ENCODE measurements at regions not wholly inside any gene's neighbourhood (a gene's known extent, or its start where the extent isn't known, plus 50 kb on each side); places are given as distances from the start of the nearest gene placed in this dataset.

DNA sequence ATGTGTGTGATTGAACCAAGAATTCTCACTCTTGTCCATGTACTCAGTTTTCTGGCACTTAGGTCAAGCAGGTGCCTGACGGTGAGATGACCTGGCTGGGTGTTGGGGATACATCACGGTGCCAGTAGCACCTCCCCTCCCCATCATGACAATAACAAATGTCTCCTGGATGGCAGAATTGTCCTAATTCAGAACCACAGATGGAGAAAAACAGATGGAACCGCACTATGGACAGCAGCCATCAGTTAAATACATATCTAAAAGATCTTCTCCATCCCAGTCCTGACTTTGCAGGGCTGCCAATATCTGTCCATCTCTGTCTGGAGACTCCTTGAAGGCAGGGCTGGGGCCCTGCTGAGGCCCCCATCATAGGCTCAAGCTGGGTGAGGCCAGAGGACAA, 126.9 kb downstream of the PTPRS start:
- Histone ChIP-seq H3K4me3 (no peak overlapping the region), H3K9me2 (ENCODE audit: insufficient read depth) (peaks cover 5% of the 10 kb centered on the region; the same call in 1 of the 2 replicates), H3K4me2 (ENCODE audit: unreplicated experiment) (no peak overlapping the region), H4K20me1 (ENCODE audit: insufficient read depth) (no peaks in the 10 kb centered on the region), H3F3A (ENCODE audit: insufficient read depth) (no peaks in the 10 kb centered on the region), H3K9ac (no peak overlapping the region), H3K27ac (no peak overlapping the region), H3K9me3 (ENCODE audit: low read depth) (no peaks in the 10 kb centered on the region), H3K4me1 (ENCODE audit: insufficient read depth) (no peaks in the 10 kb centered on the region), H3K36me3 (ENCODE audit: low read depth) (peaks cover 63% of the 10 kb centered on the region), H3K79me2 (ENCODE audit: insufficient read depth) (no peaks in the 10 kb centered on the region), H2AFZ (no peak overlapping the region), H3K27me3 (replicated peaks; ENCODE audit: insufficient read depth) (no peaks in the 10 kb centered on the region)
- 92 to 94% methylated on average over 3 of the region's 3 CpGs for WGBS, 2 experiments (ENCODE audit: low coverage in 1 of 2, low lambda C conversion rate in 2 of 2, missing lambda C conversion rate in 2 of 2)
- no peak for DNase-seq
- TF ChIP-seq EZH2 (IDR thresholded peaks at IDR 0.05; ENCODE audit: insufficient read depth, poor library complexity, severe bottlenecking) (no peak), EZH2phosphoT487 (IDR thresholded peaks at IDR 0.05; ENCODE audit: insufficient read depth, low read depth) (no peak)
- in situ Hi-C loops (cut with MboI) = no loop called here

DNA sequence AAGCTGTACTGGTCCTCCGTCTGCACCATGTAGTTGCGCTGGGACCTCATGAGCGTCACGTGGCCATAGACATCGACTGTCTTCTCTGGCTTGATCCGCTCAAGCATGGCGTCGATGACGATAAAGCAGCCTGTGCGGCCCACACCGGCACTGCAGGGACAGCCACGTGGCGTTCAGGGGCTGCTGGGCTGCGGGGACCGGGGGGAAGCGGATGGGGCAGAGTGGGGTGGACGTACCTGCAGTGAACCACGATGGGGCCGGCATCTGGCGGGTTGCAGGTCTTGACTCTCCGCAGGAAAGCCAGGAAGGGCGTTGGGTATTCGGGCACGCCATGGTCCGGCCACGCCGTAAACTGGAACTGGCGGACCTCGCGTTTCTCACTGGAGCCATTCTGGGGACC, 128.5 kb downstream of the PTPRS start:
- no peaks in the 10 kb centered on the region for H3K27me3 ChIP-seq (replicated peaks; ENCODE audit: insufficient read depth)
- H3K4me1 ChIP-seq (ENCODE audit: insufficient read depth) = no peaks in the 10 kb centered on the region
- in situ Hi-C loops (cut with MboI) = no loop called here
- no peak overlapping the region for H3K4me2 ChIP-seq (ENCODE audit: unreplicated experiment)
- H3K36me3 ChIP-seq (ENCODE audit: low read depth) = peaks cover 48% of the 10 kb centered on the region
- H3F3A ChIP-seq (ENCODE audit: insufficient read depth) = no peaks in the 10 kb centered on the region
- peaks cover 5% of the 10 kb centered on the region; the same call in 1 of the 2 replicates for H3K9me2 ChIP-seq (ENCODE audit: insufficient read depth)
- H3K9me3 ChIP-seq (ENCODE audit: low read depth) = no peaks in the 10 kb centered on the region
- no peak overlapping the region for H3K9ac ChIP-seq
- H3K4me3 ChIP-seq = no peak overlapping the region
- H4K20me1 ChIP-seq (ENCODE audit: insufficient read depth) = no peaks in the 10 kb centered on the region
- H2AFZ ChIP-seq = no peak overlapping the region
- 99% methylated on average over 17 to 30 of the region's 30 CpGs for WGBS, 2 experiments (ENCODE audit: low coverage in 1 of 2, low lambda C conversion rate in 2 of 2, missing lambda C conversion rate in 2 of 2)
- TF ChIP-seq EZH2phosphoT487 (IDR thresholded peaks at IDR 0.05; ENCODE audit: insufficient read depth, low read depth) (no peak), EZH2 (IDR thresholded peaks at IDR 0.05; ENCODE audit: insufficient read depth, poor library complexity, severe bottlenecking) (no peak)
- no peak overlapping the region for H3K27ac ChIP-seq
- no peak for DNase-seq
- no peaks in the 10 kb centered on the region for H3K79me2 ChIP-seq (ENCODE audit: insufficient read depth)

DNA sequence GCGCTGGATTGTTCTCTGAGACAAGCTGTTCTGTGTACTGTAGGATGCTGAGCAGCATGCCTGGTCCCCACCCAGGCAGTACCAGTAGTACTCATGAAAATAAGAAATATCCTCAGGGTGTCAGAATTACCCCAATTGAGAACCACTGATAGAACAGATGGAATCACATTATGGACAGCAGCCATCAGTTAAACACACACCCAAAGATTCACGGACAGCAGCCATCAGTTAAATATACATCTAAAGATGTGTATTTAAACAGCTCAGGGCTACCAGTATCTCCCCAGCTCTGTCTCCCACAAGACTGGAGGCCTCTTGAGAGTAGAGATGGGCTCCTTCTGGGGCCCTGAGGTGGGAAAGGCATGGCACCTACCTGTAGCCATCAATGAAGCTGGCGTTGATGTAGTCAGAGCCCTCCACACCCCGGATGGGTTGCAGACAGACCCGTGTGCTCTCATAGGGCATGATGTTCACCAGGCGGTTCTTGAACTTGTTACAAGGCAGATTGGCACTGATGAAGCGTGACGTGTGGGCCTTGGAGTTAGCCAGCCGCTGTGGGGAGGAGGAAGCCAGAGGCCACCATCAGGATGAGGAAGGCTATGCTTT, 129.3 kb downstream of the PTPRS start:
- H3K36me3 ChIP-seq (ENCODE audit: low read depth) = peaks cover 45% of the 10 kb centered on the region
- no peak overlapping the region for H3K27ac ChIP-seq
- H3K4me3 ChIP-seq = no peak overlapping the region
- H3K4me2 ChIP-seq (ENCODE audit: unreplicated experiment) = no peak overlapping the region
- H3K79me2 ChIP-seq (ENCODE audit: insufficient read depth) = no peaks in the 10 kb centered on the region
- in situ Hi-C loops (cut with MboI) = no loop called here
- no peaks in the 10 kb centered on the region for H3K9me3 ChIP-seq (ENCODE audit: low read depth)
- H3K9me2 ChIP-seq (ENCODE audit: insufficient read depth) = peaks cover 5% of the 10 kb centered on the region; the same call in 1 of the 2 replicates
- H3K27me3 ChIP-seq (replicated peaks; ENCODE audit: insufficient read depth) = no peaks in the 10 kb centered on the region
- H3K9ac ChIP-seq = no peak overlapping the region
- H3K4me1 ChIP-seq (ENCODE audit: insufficient read depth) = no peaks in the 10 kb centered on the region
- H4K20me1 ChIP-seq (ENCODE audit: insufficient read depth) = no peaks in the 10 kb centered on the region
- TF ChIP-seq EZH2 (IDR thresholded peaks at IDR 0.05; ENCODE audit: insufficient read depth, poor library complexity, severe bottlenecking) (no peak), EZH2phosphoT487 (IDR thresholded peaks at IDR 0.05; ENCODE audit: insufficient read depth, low read depth) (no peak)
- H2AFZ ChIP-seq = no peak overlapping the region
- H3F3A ChIP-seq (ENCODE audit: insufficient read depth) = no peaks in the 10 kb centered on the region
- DNase-seq = no peak
- 97% methylated on average over 9 of the region's 9 CpGs for whole genome bisulfite sequencing, 2 experiments (ENCODE audit: low coverage in 1 of 2, low lambda C conversion rate in 2 of 2, missing lambda C conversion rate in 2 of 2)

DNA sequence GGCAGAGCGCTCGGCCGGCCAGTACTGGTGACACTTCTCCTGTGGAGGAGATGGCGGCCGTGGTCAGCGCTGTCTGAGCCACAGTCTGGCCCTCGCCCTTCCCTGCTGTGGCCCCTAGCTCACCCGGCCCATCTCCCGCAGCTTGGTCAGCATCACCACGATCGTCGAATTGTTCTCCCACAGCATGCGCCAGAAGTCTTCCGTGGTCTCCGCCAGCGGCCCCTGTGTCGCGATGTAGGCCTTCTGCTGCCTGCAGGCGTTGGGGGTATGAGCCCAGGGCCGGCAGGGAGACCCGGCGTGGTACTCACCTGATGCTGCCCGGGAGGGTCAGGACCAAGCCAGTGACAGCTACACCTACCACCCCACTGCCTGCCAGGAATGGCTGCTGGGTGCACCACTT, 130.1 kb downstream of the PTPRS start:
- no peak overlapping the region for H3K4me3 ChIP-seq
- WGBS, 2 experiments (ENCODE audit: low coverage in 1 of 2, low lambda C conversion rate in 2 of 2, missing lambda C conversion rate in 2 of 2) = 94 to 96% methylated on average over 23 of the region's 23 CpGs
- H3K9me2 ChIP-seq (ENCODE audit: insufficient read depth) = peaks cover 5% of the 10 kb centered on the region; the same call in 1 of the 2 replicates
- H3K27me3 ChIP-seq (replicated peaks; ENCODE audit: insufficient read depth) = no peaks in the 10 kb centered on the region
- H3K4me2 ChIP-seq (ENCODE audit: unreplicated experiment) = no peak overlapping the region
- no peaks in the 10 kb centered on the region for H3K79me2 ChIP-seq (ENCODE audit: insufficient read depth)
- H3K4me1 ChIP-seq (ENCODE audit: insufficient read depth) = no peaks in the 10 kb centered on the region
- H3K27ac ChIP-seq = no peak overlapping the region
- TF ChIP-seq EZH2phosphoT487 (IDR thresholded peaks at IDR 0.05; ENCODE audit: insufficient read depth, low read depth) (no peak), EZH2 (IDR thresholded peaks at IDR 0.05; ENCODE audit: insufficient read depth, poor library complexity, severe bottlenecking) (no peak)
- in situ Hi-C loops (cut with MboI) = no loop called here
- H3K36me3 ChIP-seq (ENCODE audit: low read depth) = peaks cover 45% of the 10 kb centered on the region
- H3K9ac ChIP-seq = no peak overlapping the region
- no peaks in the 10 kb centered on the region for H3F3A ChIP-seq (ENCODE audit: insufficient read depth)
- no peak overlapping the region for H2AFZ ChIP-seq
- no peaks in the 10 kb centered on the region for H4K20me1 ChIP-seq (ENCODE audit: insufficient read depth)
- H3K9me3 ChIP-seq (ENCODE audit: low read depth) = no peaks in the 10 kb centered on the region
- DNase-seq = no peak
